Left lobe of liver (tissue), 2 donors: ENCODE measurements at regions not wholly inside any gene's neighbourhood (a gene's known extent, or its start where the extent isn't known, plus 50 kb on each side); places are given as distances from the start of the nearest gene placed in this dataset.

Source experiments
- ATAC-seq: fragments of 200-7000 bp; cut with Tn5 transposase; one replicate; pipeline ENCODE4 v1.9.1; 2020; ENCODE audit warnings: mild to moderate bottlenecking, moderate library complexity
- DNase-seq: peaks from one replicate; pipeline ENCODE4 v3.0.0-alpha.2; 2020; ENCODE audit warnings: low spot score
- donor health status: DM: no; HTN: no; CAD: no; lungs with moderate emphysema.
- donor health status: DM: no; HTN: yes; CAD: no.

GRCh38 chr15:98440917-98441316 is 207.4 kb upstream of the IGF1R start:
- DNase-seq: no peak
- no peak for ATAC-seq

GRCh38 chr15:98441599-98441998 is 206.7 kb upstream of the IGF1R start:
- ATAC-seq: no peak

GRCh38 chr15:98442379-98442833 is 205.9 kb upstream of the IGF1R start:
- ATAC-seq (peak; percentile 83), DNase-seq (no peak)

More at GRCh38 chr15:98441599-98441998, 206.7 kb upstream of the IGF1R start:
- DNase-seq: no peak

- no peak for DNase-seq
- no peak for ATAC-seq
These were observed 205.4 kb upstream of the IGF1R start for GRCh38 chr15:98442901-98443300.

- ATAC-seq: no peak
- no peak for DNase-seq
These were observed 204.8 kb upstream of the IGF1R start for GRCh38 chr15:98443526-98443925.

GRCh38 chr15:98444138-98444537 is 204.2 kb upstream of the IGF1R start:
- DNase-seq (no peak), ATAC-seq (no peak)

GRCh38 chr15:98445315-98445714 is 203.0 kb upstream of the IGF1R start:
- DNase-seq: no peak
- no peak for ATAC-seq

GRCh38 chr15:98446083-98446482 is 202.3 kb upstream of the IGF1R start:
- ATAC-seq (no peak), DNase-seq (no peak)

GRCh38 chr15:98447069-98447468 is 201.3 kb upstream of the IGF1R start:
- no peak for ATAC-seq
- no peak for DNase-seq

- DNase-seq (no peak), ATAC-seq (no peak)
These were observed 197.1 kb upstream of the IGF1R start for GRCh38 chr15:98451236-98451635.

- no peak for DNase-seq
These were observed 196.1 kb upstream of the IGF1R start for GRCh38 chr15:98452238-98452637.

GRCh38 chr15:98455904-98456303 is 192.4 kb upstream of the IGF1R start:
- no peak for ATAC-seq
- no peak for DNase-seq

More at GRCh38 chr15:98452238-98452637, 196.1 kb upstream of the IGF1R start:
- no peak for ATAC-seq

- ATAC-seq: no peak
- no peak for DNase-seq
These were observed 171.8 kb upstream of the IGF1R start for GRCh38 chr15:98476559-98476958.

- DNase-seq: no peak
These were observed 167.5 kb upstream of the IGF1R start for GRCh38 chr15:98480844-98481243.

GRCh38 chr15:98483575-98484130 is 164.7 kb upstream of the IGF1R start:
- ATAC-seq: no peak
- DNase-seq: no peak

More at GRCh38 chr15:98480844-98481243, 167.5 kb upstream of the IGF1R start:
- ATAC-seq: no peak

GRCh38 chr15:98484914-98485313 is 163.4 kb upstream of the IGF1R start:
- no peak for DNase-seq
- no peak for ATAC-seq

GRCh38 chr15:98485451-98485850 is 162.9 kb upstream of the IGF1R start:
- DNase-seq: no peak
- no peak for ATAC-seq

- ATAC-seq (no peak), DNase-seq (no peak)
These were observed 154.3 kb upstream of the IGF1R start for GRCh38 chr15:98493966-98494511.

- no peak for ATAC-seq
These were observed 147.1 kb upstream of the IGF1R start for GRCh38 chr15:98501192-98501591.

GRCh38 chr15:98501632-98502031 is 146.7 kb upstream of the IGF1R start:
- ATAC-seq (no peak), DNase-seq (no peak)

More at GRCh38 chr15:98501192-98501591, 147.1 kb upstream of the IGF1R start:
- no peak for DNase-seq

- ATAC-seq (no peak), DNase-seq (no peak)
These were observed 144.4 kb upstream of the IGF1R start for GRCh38 chr15:98503970-98504369.

GRCh38 chr15:98504998-98505397 is 143.3 kb upstream of the IGF1R start:
- DNase-seq (no peak), ATAC-seq (no peak)

GRCh38 chr15:98505611-98506031 is 142.7 kb upstream of the IGF1R start:
- no peak for DNase-seq
- no peak for ATAC-seq
